H1 (cell line): ENCODE measurements at regions not wholly inside any gene's neighbourhood (a gene's known extent, or its start where the extent isn't known, plus 50 kb on each side); places are given as distances from the start of the nearest gene placed in this dataset.

Experiments
- CTCF ChIA-PET: fragments of 300-600 bp; sonication (Branson Sonifier 250); formaldehyde crosslinking; loops from one replicate; lab custom pipeline; 2021; ENCODE audit not compliant: partially characterized antibody; lab: Charles Lee
- POLR2A ChIA-PET: fragments of 300-600 bp; sonication (Branson Sonifier 250); formaldehyde crosslinking; loops from one replicate; lab custom pipeline; 2021; ENCODE audit warnings: inconsistent platforms; ENCODE audit not compliant: partially characterized antibody; lab: Charles Lee
- DNase-seq, 2 experiments: peaks; one replicate each; pipeline versions ENCODE4 v3.0.0 to v3.0.0-alpha.2; 2010 to 2022; ENCODE audit warnings: low spot score in 2 of 2, low read depth in 1 of 2, mixed read lengths in 1 of 2
- FAIRE-seq: peaks from 2 replicates; lab custom pipeline; 2011; peaks lifted over from hg19 to GRCh38; lab: Jason Lieb, UNC
- H2AFZ ChIP-seq: 2 replicates; pipeline ENCODE4 v1.8.1; 2012; ENCODE audit warnings: low read length, inconsistent platforms
- H2AK5ac ChIP-seq: 2 replicates; pipeline ENCODE4 v1.6.1; 2013; ENCODE audit warnings: low read depth, low read length
- H2BK120ac ChIP-seq: replicated peaks from 2 replicates; pipeline ENCODE3; 2013; ENCODE audit warnings: low read depth, low read length, inconsistent platforms
- H2BK12ac ChIP-seq: 2 replicates; pipeline ENCODE4 v1.6.1; 2013; ENCODE audit warnings: low read depth, low read length
- H2BK15ac ChIP-seq: 2 replicates; pipeline ENCODE4 v1.6.1; 2013; ENCODE audit warnings: low read length
- H2BK20ac ChIP-seq: 2 replicates; pipeline ENCODE4 v1.6.1; 2013; ENCODE audit warnings: low read length
- H2BK5ac ChIP-seq: 2 replicates; pipeline ENCODE4 v1.6.1; 2013; ENCODE audit warnings: low read depth, low read length
- H3K14ac ChIP-seq: 2 replicates; pipeline ENCODE4 v1.6.1; 2013; ENCODE audit warnings: inconsistent platforms; ENCODE audit not compliant: insufficient read length
- H3K18ac ChIP-seq: 2 replicates; pipeline ENCODE4 v1.6.1; 2013; ENCODE audit warnings: low read length; ENCODE audit errors: extremely low read depth
- H3K23ac ChIP-seq: 2 replicates; pipeline ENCODE4 v1.6.1; 2013; ENCODE audit warnings: inconsistent platforms; ENCODE audit not compliant: insufficient read length
- H3K23me2 ChIP-seq: 2 replicates; pipeline ENCODE4 v1.6.1; 2013; ENCODE audit warnings: low read depth, low read length
- H3K27ac ChIP-seq: 2 replicates; pipeline ENCODE4 v1.6.1; 2011; ENCODE audit warnings: low read depth, low read length, inconsistent platforms
- H3K27me3 ChIP-seq, 4 experiments: replicated peaks in 1 of 4; 1 replicate in 1 of 4; 2 replicates in 3 of 4; pipeline versions ENCODE4 v1.6.1 to v1.8.1; 2011 to 2013; ENCODE audit warnings: low read length in 3 of 4, mild to moderate bottlenecking in 3 of 4, inconsistent platforms in 2 of 4, mixed read lengths in 2 of 4, moderate library complexity in 1 of 4; ENCODE audit not compliant: control insufficient read depth in 3 of 4, insufficient read depth in 3 of 4; ENCODE audit errors: extremely low read depth in 1 of 4
- H3K36me3 ChIP-seq, 4 experiments: 2 replicates each; pipeline versions ENCODE4 v1.6.1 to v1.8.1; 2011 to 2013; ENCODE audit warnings: mild to moderate bottlenecking in 4 of 4, low read length in 3 of 4, moderate library complexity in 2 of 4, control low read depth in 1 of 4, inconsistent platforms in 1 of 4; ENCODE audit not compliant: insufficient read depth in 4 of 4, control insufficient read depth in 2 of 4
- H3K4ac ChIP-seq: replicated peaks from 2 replicates; pipeline ENCODE3; 2013; ENCODE audit warnings: low read length, low read depth, mixed read lengths, inconsistent platforms; ENCODE audit not compliant: insufficient read length
- H3K4me1 ChIP-seq, 4 experiments: replicated peaks in 1 of 4; 1 replicate in 1 of 4; 2 replicates in 3 of 4; pipeline versions ENCODE4 v1.6.1 to v1.8.1; 2011 to 2013; ENCODE audit warnings: low read length in 3 of 4, inconsistent platforms in 2 of 4, mixed read lengths in 1 of 4; ENCODE audit not compliant: insufficient read depth in 4 of 4, control insufficient read depth in 3 of 4
- H3K4me2 ChIP-seq, 2 experiments: 2 replicates each; pipeline versions ENCODE4 v1.6.1 to v1.8.1; 2011 to 2013; ENCODE audit warnings: low read depth in 2 of 2, low read length in 2 of 2, control low read depth in 1 of 2, inconsistent platforms in 1 of 2, mild to moderate bottlenecking in 1 of 2; ENCODE audit not compliant: insufficient read depth in 1 of 2
- H3K4me3 ChIP-seq, 4 experiments: fragments of 200-600, 300-600 bp in 1 of 4; sonication (generic), shearing (Covaris generic), sonication (Bioruptor Twin) in 1 of 4; 2 replicates each; pipeline versions ENCODE4 v1.5.1 to v1.8.1; 2011 to 2016; ENCODE audit warnings: low read length in 4 of 4, low read depth in 3 of 4, control low read depth in 2 of 4, inconsistent platforms in 2 of 4, mild to moderate bottlenecking in 2 of 4, mixed read lengths in 1 of 4, moderate library complexity in 1 of 4; ENCODE audit not compliant: insufficient read depth in 2 of 4; ENCODE audit errors: extremely low read depth in 1 of 4
- H3K56ac ChIP-seq: replicated peaks from 2 replicates; pipeline ENCODE3; 2013; ENCODE audit warnings: low read depth, mild to moderate bottlenecking, mixed read lengths, low read length, inconsistent platforms; ENCODE audit not compliant: insufficient read length
- H3K79me1 ChIP-seq: 2 replicates; pipeline ENCODE4 v1.6.1; 2013; ENCODE audit warnings: low read depth, low read length, control low read depth
- H3K79me2 ChIP-seq, 2 experiments: 2 replicates each; pipeline versions ENCODE4 v1.6.1 to v1.8.1; 2012 to 2013; ENCODE audit warnings: low read length in 2 of 2, mild to moderate bottlenecking in 2 of 2, inconsistent platforms in 1 of 2; ENCODE audit not compliant: insufficient read depth in 2 of 2, control insufficient read depth in 1 of 2
- H3K9ac ChIP-seq, 4 experiments: replicated peaks in 1 of 4; 1 replicate in 1 of 4; 2 replicates in 3 of 4; pipeline versions ENCODE4 v1.6.1 to v1.8.1; 2011 to 2013; ENCODE audit warnings: low read depth in 3 of 4, low read length in 3 of 4, control low read depth in 2 of 4, mild to moderate bottlenecking in 2 of 4, moderate library complexity in 2 of 4, inconsistent platforms in 1 of 4; ENCODE audit errors: extremely low read depth in 1 of 4
- H3K9me3 ChIP-seq, 2 experiments: 2 replicates each; pipeline versions ENCODE4 v1.6.1 to v1.8.1; 2012 to 2013; ENCODE audit warnings: mild to moderate bottlenecking in 2 of 2, moderate library complexity in 2 of 2, control low read depth in 1 of 2, inconsistent platforms in 1 of 2, low read depth in 1 of 2, low read length in 1 of 2, mixed read lengths in 1 of 2; ENCODE audit not compliant: insufficient read depth in 2 of 2
- H4K20me1 ChIP-seq, 2 experiments: replicated peaks in 1 of 2; 2 replicates each; pipeline versions ENCODE3 to v1.8.1; 2011 to 2013; ENCODE audit warnings: inconsistent platforms in 2 of 2, low read length in 2 of 2, mild to moderate bottlenecking in 1 of 2; ENCODE audit not compliant: insufficient read depth in 2 of 2, control insufficient read depth in 1 of 2
- H4K5ac ChIP-seq: 2 replicates; pipeline ENCODE4 v1.6.1; 2013; ENCODE audit warnings: low read length, low read depth, mixed read lengths, inconsistent platforms; ENCODE audit not compliant: insufficient read length
- H4K8ac ChIP-seq: 2 replicates; pipeline ENCODE4 v1.8.0; 2013; ENCODE audit warnings: mild to moderate bottlenecking, moderate library complexity, low read length, inconsistent platforms; ENCODE audit not compliant: insufficient read depth; ENCODE audit errors: extremely low read depth
- H4K91ac ChIP-seq: replicated peaks from 2 replicates; pipeline ENCODE3; 2013; ENCODE audit warnings: low read length, mixed read lengths, inconsistent platforms; ENCODE audit not compliant: insufficient read length
- CTCF ChIP-seq, 3 experiments: IDR thresholded peaks; 1 replicate in 2 of 3; 2 replicates in 1 of 3; pipeline versions ENCODE4 v1.5.1 to v1.6.1; 2011; ENCODE audit warnings: low read length in 3 of 3, mild to moderate bottlenecking in 3 of 3, inconsistent platforms in 2 of 3, low read depth in 1 of 3, moderate library complexity in 1 of 3; ENCODE audit not compliant: insufficient read depth in 1 of 3; ENCODE audit errors: control extremely low read depth in 1 of 3
- RAD21 ChIP-seq, 2 experiments: IDR thresholded peaks in 1 of 2; conservative IDR thresholded peaks in 1 of 2; 2 replicates each; pipeline ENCODE4 v1.6.1; 2011; ENCODE audit warnings: low read depth in 2 of 2, low read length in 2 of 2, improper control_type of control experiment in 1 of 2, inconsistent platforms in 1 of 2, mild to moderate bottlenecking in 1 of 2, moderate library complexity in 1 of 2
- RBBP5 ChIP-seq: IDR thresholded peaks from 2 replicates; pipeline ENCODE4 v1.7.1; 2012; ENCODE audit warnings: low read depth, mild to moderate bottlenecking, inconsistent platforms, low read length, moderate library complexity, borderline replicate concordance
- WGBS, 2 experiments: shearing (Covaris generic) in 1 of 2; methylation state at CpG; one replicate each; pipeline versions ENCODE4 v1.1.6 to v1.1.7; 2013 to 2015; ENCODE audit warnings: low lambda C conversion rate in 2 of 2, mixed read lengths in 2 of 2, inconsistent platforms in 1 of 2, low coverage in 1 of 2, missing lambda C conversion rate in 1 of 2; ENCODE audit not compliant: insufficient replicate concordance in 2 of 2, insufficient coverage in 1 of 2, insufficient read length in 1 of 2; ENCODE audit errors: extremely low coverage in 1 of 2, missing lambda C conversion rate in 1 of 2; 5-methylcytosine and 5-hydroxymethylcytosine counted together

GRCh38 chr7:89771003-89771636 lies 383.1 kb upstream of the STEAP1 start:
- ChIA-PET CTCF (interaction anchor here (0.6 to 2.7 kb wide), 13 partner anchors 8 to 1528 kb away, joined by 3 to 12 read pairs (median 3); no protein-coding TSS in a partner anchor), POLR2A (interaction anchor here (0.7 kb wide), 2 partner anchors 475 to 889 kb away, joined by 3 to 4 read pairs; no protein-coding TSS in a partner anchor)
- DNase-seq (no peak), FAIRE-seq (no peak)
- no peak overlapping the region for H2AK5ac ChIP-seq
- no peak overlapping the region for H3K18ac ChIP-seq
- no peaks in the 10 kb centered on the region for H3K36me3 ChIP-seq
- no peak overlapping the region for H3K4me2 ChIP-seq
- no peak overlapping the region for H4K5ac ChIP-seq
- H3K9ac ChIP-seq: no peak overlapping the region
- WGBS, 2 experiments: 74% methylated on average over 3 of the region's 3 CpGs; no CpG with 5 or more reads in 1 of the 2 experiments
- H3K79me1 ChIP-seq: no peaks in the 10 kb centered on the region
- no peak overlapping the region for H2BK20ac ChIP-seq
- no peak overlapping the region for H4K8ac ChIP-seq
- TF ChIP-seq RAD21 (IDR thresholded peaks at IDR 0.05 in 1 of 2, conservative IDR thresholded peaks at IDR 0.05 in 1 of 2; ENCODE audit: low read depth in 2 of 2, low read length in 2 of 2): peak in 1 of 2 experiments; percentile 51; a peak in 3 of 4 replicates
- peak in 1 of 3 experiments; percentile 2; a peak in 1 of 4 replicates for TF ChIP-seq CTCF (IDR thresholded peaks at IDR 0.05; ENCODE audit: control extremely low read depth in 1 of 3, insufficient read depth in 1 of 3, low read depth in 1 of 3, low read length in 3 of 3)
- no peak for TF ChIP-seq RBBP5
- TF ChIP-seq, all 59 proteins: peak for 2
- H3K4ac ChIP-seq: no peak overlapping the region
- H2BK5ac ChIP-seq: no peak overlapping the region
- no peaks in the 10 kb centered on the region for H3K23me2 ChIP-seq
- H3K27ac ChIP-seq: no peak overlapping the region
- no peak overlapping the region for H2AFZ ChIP-seq
- no peaks in the 10 kb centered on the region for H3K4me1 ChIP-seq
- H4K20me1 ChIP-seq: no peaks in the 10 kb centered on the region
- no peaks in the 10 kb centered on the region for H3K27me3 ChIP-seq
- no peak overlapping the region for H3K56ac ChIP-seq
- no peak overlapping the region for H4K91ac ChIP-seq
- no peak overlapping the region for H2BK15ac ChIP-seq
- no peak overlapping the region for H2BK120ac ChIP-seq
- no peaks in the 10 kb centered on the region for H3K79me2 ChIP-seq
- H3K9me3 ChIP-seq: no peaks in the 10 kb centered on the region
- H3K4me3 ChIP-seq: no peak overlapping the region
- H2BK12ac ChIP-seq: no peak overlapping the region
- H3K14ac ChIP-seq: no peak overlapping the region
- no peak overlapping the region for H3K23ac ChIP-seq
